Fibroblast of lung (primary cell): ENCODE measurements at regions not wholly inside any gene's neighbourhood (a gene's known extent, or its start where the extent isn't known, plus 50 kb on each side); places are given as distances from the start of the nearest gene placed in this dataset.

Experiments
- EZH2 ChIP-seq: IDR thresholded peaks from 2 replicates; pipeline ENCODE4 v1.5.1; 2012; ENCODE audit warnings: low read length, control low read depth, mild to moderate bottlenecking; ENCODE audit errors: missing control alignments
- TF ChIP-seq, protein P1 (sequence below), 2 donors: IDR thresholded peaks in 1 of 2; conservative IDR thresholded peaks in 1 of 2; 1 replicate in 1 of 2; 2 replicates in 1 of 2; pipeline ENCODE4 v1.5.1; 2011 to 2012; ENCODE audit warnings: low read length in 2 of 2, control low read depth in 1 of 2, inconsistent platforms in 1 of 2, low read depth in 1 of 2, mild to moderate bottlenecking in 1 of 2

- TF ChIP-seq, protein P1, sequence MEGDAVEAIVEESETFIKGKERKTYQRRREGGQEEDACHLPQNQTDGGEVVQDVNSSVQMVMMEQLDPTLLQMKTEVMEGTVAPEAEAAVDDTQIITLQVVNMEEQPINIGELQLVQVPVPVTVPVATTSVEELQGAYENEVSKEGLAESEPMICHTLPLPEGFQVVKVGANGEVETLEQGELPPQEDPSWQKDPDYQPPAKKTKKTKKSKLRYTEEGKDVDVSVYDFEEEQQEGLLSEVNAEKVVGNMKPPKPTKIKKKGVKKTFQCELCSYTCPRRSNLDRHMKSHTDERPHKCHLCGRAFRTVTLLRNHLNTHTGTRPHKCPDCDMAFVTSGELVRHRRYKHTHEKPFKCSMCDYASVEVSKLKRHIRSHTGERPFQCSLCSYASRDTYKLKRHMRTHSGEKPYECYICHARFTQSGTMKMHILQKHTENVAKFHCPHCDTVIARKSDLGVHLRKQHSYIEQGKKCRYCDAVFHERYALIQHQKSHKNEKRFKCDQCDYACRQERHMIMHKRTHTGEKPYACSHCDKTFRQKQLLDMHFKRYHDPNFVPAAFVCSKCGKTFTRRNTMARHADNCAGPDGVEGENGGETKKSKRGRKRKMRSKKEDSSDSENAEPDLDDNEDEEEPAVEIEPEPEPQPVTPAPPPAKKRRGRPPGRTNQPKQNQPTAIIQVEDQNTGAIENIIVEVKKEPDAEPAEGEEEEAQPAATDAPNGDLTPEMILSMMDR (conservative IDR thresholded peaks at IDR 0.05 in 1 of 2, IDR thresholded peaks at IDR 0.05 in 1 of 2; ENCODE audit: low read depth in 1 of 2, low read length in 2 of 2): no peak
- TF ChIP-seq EZH2: no peak
Measured at GRCh38 chr13:81104035-81104715, 763.2 kb upstream of the SPRY2 start.
